ENCODE measurements at regions not wholly inside any gene's neighbourhood (a gene's known extent, or its start where the extent isn't known, plus 50 kb on each side); places are given as distances from the start of the nearest gene placed in this dataset.

DNA sequence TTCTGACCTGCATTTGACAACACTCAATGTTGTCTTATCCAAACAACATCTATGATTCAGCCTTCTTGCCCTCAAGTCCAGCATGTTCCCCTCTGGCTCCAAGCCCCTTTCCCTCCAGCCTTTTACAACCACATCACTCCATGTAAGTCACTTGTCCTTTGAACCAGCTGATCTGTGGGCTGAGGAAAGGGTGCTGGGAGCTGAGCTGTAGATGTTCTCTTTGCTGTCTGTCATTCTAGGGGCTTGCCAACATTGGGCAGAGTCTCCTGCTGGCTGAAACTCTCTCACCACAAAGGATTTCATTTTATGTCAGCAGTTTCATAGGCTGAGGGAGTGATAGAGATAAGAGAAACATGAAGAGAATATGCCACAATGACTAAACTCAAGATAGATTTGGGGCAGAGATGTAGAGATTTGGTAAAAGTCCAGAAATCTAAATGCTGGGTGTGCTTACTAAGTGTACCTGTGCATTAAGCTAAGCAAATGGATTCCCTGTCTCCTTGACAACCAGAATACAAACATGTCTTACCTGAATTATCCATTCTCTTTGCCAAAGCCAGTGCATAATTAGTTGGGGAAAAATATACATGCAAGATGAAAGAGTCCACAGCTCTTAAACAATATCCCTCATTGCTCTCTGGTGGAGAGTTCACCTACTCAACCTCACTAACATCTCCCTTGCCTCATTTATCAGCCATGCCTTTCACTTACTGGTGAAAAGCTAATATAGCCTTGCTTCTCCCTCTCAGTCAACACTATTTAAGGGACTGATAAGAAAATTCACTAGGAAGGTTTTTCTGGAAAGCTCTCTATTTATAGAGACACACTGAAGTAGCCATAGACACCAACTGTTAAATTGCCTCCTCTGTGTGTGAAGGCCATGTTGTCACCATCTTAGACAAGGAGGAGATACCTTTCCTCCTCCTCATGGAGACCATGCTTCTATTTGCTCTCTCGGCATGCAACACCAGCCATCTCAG, 175.5 kb upstream of the SERP2 start:
- Histone ChIP-seq H2AFZ (no peak overlapping the region), H3K27me3 (replicated peaks; ENCODE audit: insufficient read depth) (no peaks in the 10 kb centered on the region), H3K4me2 (ENCODE audit: unreplicated experiment) (no peak overlapping the region), H3K27ac (no peak overlapping the region), H3K9me2 (ENCODE audit: insufficient read depth) (no peaks in the 10 kb centered on the region), H3K79me2 (ENCODE audit: insufficient read depth) (no peaks in the 10 kb centered on the region), H3K36me3 (ENCODE audit: low read depth) (no peaks in the 10 kb centered on the region), H3K9ac (no peak overlapping the region), H3K4me3 (no peak overlapping the region), H3F3A (ENCODE audit: insufficient read depth) (no peaks in the 10 kb centered on the region), H4K20me1 (ENCODE audit: insufficient read depth) (no peaks in the 10 kb centered on the region), H3K4me1 (ENCODE audit: insufficient read depth) (0 out of 2 replicates have a peak, but pooled peaks cover 3% of the 10 kb centered on the region), H3K9me3 (ENCODE audit: low read depth) (no peaks in the 10 kb centered on the region)
- no peak for TF ChIP-seq EZH2phosphoT487 (IDR thresholded peaks at IDR 0.05; ENCODE audit: insufficient read depth, low read depth)
- TF ChIP-seq EZH2 (IDR thresholded peaks at IDR 0.05; ENCODE audit: insufficient read depth, poor library complexity, severe bottlenecking): no peak
- in situ Hi-C loops (cut with MboI): loop anchor here (25.0 kb wide), 1 partner anchor 239 kb away; no protein-coding TSS in a partner anchor
- DNase-seq: no peak
- 86 to 89% methylated on average over 1 of the region's 1 CpG for WGBS, 2 experiments (ENCODE audit: low coverage in 1 of 2, low lambda C conversion rate in 2 of 2, missing lambda C conversion rate in 2 of 2)

DNA sequence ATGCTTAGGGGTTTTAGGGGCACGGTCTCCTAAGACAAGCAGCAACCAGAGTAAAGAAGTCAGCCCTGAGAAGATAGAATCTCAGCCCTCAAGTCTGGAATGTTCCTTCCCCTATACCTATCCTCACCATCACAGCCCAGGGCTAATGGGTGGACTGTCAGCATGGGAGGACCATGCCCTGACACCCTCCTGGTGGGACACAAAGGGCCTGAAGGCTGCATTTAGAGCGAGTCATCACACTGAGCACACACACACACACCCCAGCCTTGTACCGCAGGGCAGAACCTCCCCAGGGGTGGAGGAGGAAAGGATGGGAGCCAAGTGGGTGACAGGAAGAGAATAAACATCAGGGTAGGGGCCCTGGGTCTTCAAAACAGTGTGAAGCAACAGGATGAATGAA, 174.8 kb upstream of the SERP2 start:
- Histone ChIP-seq H3K27me3 (replicated peaks; ENCODE audit: insufficient read depth) (no peaks in the 10 kb centered on the region), H3K4me1 (ENCODE audit: insufficient read depth) (0 out of 2 replicates have a peak, but pooled peaks cover 3% of the 10 kb centered on the region), H3K79me2 (ENCODE audit: insufficient read depth) (no peaks in the 10 kb centered on the region), H3K4me2 (ENCODE audit: unreplicated experiment) (no peak overlapping the region), H3K27ac (no peak overlapping the region), H3K9me2 (ENCODE audit: insufficient read depth) (no peaks in the 10 kb centered on the region), H3K9ac (no peak overlapping the region), H3F3A (ENCODE audit: insufficient read depth) (no peaks in the 10 kb centered on the region), H3K9me3 (ENCODE audit: low read depth) (no peaks in the 10 kb centered on the region), H4K20me1 (ENCODE audit: insufficient read depth) (no peaks in the 10 kb centered on the region), H3K4me3 (no peak overlapping the region), H2AFZ (no peak overlapping the region), H3K36me3 (ENCODE audit: low read depth) (no peaks in the 10 kb centered on the region)
- 78 to 81% methylated on average over 3 of the region's 3 CpGs for WGBS, 2 experiments (ENCODE audit: low coverage in 1 of 2, low lambda C conversion rate in 2 of 2, missing lambda C conversion rate in 2 of 2)
- TF ChIP-seq EZH2 (IDR thresholded peaks at IDR 0.05; ENCODE audit: insufficient read depth, poor library complexity, severe bottlenecking) (no peak), EZH2phosphoT487 (IDR thresholded peaks at IDR 0.05; ENCODE audit: insufficient read depth, low read depth) (no peak)
- in situ Hi-C loops (cut with MboI): loop anchor here (25.0 kb wide), 1 partner anchor 238 kb away; no protein-coding TSS in a partner anchor
- DNase-seq: no peak

DNA sequence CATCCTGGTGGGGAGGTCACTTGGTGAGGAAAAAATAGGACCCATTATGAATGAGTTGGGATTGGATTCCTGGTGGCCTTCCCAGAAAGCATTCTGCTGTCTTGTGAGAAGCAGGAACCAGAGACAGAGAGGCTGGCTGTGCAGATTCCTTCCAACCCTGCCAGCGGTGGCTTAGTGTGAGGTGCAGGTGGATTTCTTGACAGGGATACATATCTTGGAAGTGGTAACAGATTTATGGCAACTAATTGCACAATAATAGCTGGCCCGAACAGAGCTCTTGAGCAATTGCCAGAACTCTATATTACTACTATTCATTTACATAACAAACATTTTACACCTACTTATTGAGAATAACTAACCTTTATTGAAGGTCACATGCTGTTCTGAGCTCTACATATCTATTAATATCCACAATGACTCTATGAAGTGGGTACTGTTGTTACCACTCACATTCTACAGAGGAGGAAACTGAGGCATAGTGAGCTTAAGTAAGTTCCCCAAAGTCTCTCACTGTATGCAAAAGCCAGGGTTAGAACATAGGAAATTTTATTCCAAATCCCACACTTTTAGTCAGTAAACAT, 173.9 kb upstream of the SERP2 start:
- no peaks in the 10 kb centered on the region for H3K9me2 ChIP-seq (ENCODE audit: insufficient read depth)
- 0 out of 2 replicates have a peak, but pooled peaks cover 3% of the 10 kb centered on the region for H3K4me1 ChIP-seq (ENCODE audit: insufficient read depth)
- H3K27ac ChIP-seq: no peak overlapping the region
- H3K79me2 ChIP-seq (ENCODE audit: insufficient read depth): no peaks in the 10 kb centered on the region
- H3K27me3 ChIP-seq (replicated peaks; ENCODE audit: insufficient read depth): 0 out of 2 replicates have a peak, but pooled peaks cover 6% of the 10 kb centered on the region
- H3K9me3 ChIP-seq (ENCODE audit: low read depth): no peaks in the 10 kb centered on the region
- H3F3A ChIP-seq (ENCODE audit: insufficient read depth): no peaks in the 10 kb centered on the region
- no peak overlapping the region for H2AFZ ChIP-seq
- H4K20me1 ChIP-seq (ENCODE audit: insufficient read depth): no peaks in the 10 kb centered on the region
- no peak overlapping the region for H3K4me3 ChIP-seq
- DNase-seq: no peak
- in situ Hi-C loops (cut with MboI): loop anchor here (25.0 kb wide), 1 partner anchor 238 kb away; no protein-coding TSS in a partner anchor
- H3K9ac ChIP-seq: no peak overlapping the region
- no peaks in the 10 kb centered on the region for H3K36me3 ChIP-seq (ENCODE audit: low read depth)
- TF ChIP-seq EZH2 (IDR thresholded peaks at IDR 0.05; ENCODE audit: insufficient read depth, poor library complexity, severe bottlenecking): no peak
- no peak for TF ChIP-seq EZH2phosphoT487 (IDR thresholded peaks at IDR 0.05; ENCODE audit: insufficient read depth, low read depth)
- no peak overlapping the region for H3K4me2 ChIP-seq (ENCODE audit: unreplicated experiment)
- WGBS, 2 experiments (ENCODE audit: low coverage in 1 of 2, low lambda C conversion rate in 2 of 2, missing lambda C conversion rate in 2 of 2): 2 to 4% methylated on average over 2 of the region's 2 CpGs

DNA sequence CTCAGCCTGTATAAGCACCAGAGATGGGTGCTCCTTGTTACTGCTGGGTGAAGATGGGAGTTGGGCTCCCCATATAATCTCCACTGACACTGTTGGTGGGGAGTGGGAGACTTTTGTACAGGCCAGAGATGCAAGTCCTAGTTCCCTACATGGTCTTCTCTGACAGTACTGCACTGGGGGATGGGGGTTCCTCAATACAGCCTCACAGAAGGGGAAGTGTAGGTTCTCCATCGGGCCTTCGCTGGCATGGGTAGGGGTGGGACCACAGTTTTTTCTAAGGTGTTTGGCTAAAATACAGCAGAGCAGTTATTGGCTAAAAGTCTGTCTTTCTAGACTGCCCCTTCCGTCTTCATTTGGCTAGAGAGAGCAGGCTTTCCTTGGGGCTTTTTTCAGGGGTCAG, 167.2 kb upstream of the SERP2 start:
- in situ Hi-C loops (cut with MboI): no loop called here
- Histone ChIP-seq H3K4me1 (ENCODE audit: insufficient read depth) (no peaks in the 10 kb centered on the region), H4K20me1 (ENCODE audit: insufficient read depth) (no peaks in the 10 kb centered on the region), H3F3A (ENCODE audit: insufficient read depth) (no peaks in the 10 kb centered on the region), H2AFZ (no peak overlapping the region), H3K27ac (no peak overlapping the region), H3K4me2 (ENCODE audit: unreplicated experiment) (no peak overlapping the region), H3K9me3 (ENCODE audit: low read depth) (no peaks in the 10 kb centered on the region), H3K4me3 (no peak overlapping the region), H3K36me3 (ENCODE audit: low read depth) (no peaks in the 10 kb centered on the region), H3K79me2 (ENCODE audit: insufficient read depth) (no peaks in the 10 kb centered on the region), H3K9ac (no peak overlapping the region), H3K9me2 (ENCODE audit: insufficient read depth) (no peaks in the 10 kb centered on the region), H3K27me3 (replicated peaks; ENCODE audit: insufficient read depth) (peaks cover 26% of the 10 kb centered on the region)
- no peak for DNase-seq
- TF ChIP-seq EZH2 (IDR thresholded peaks at IDR 0.05; ENCODE audit: insufficient read depth, poor library complexity, severe bottlenecking) (no peak), EZH2phosphoT487 (IDR thresholded peaks at IDR 0.05; ENCODE audit: insufficient read depth, low read depth) (no peak)
- 76 to 89% methylated on average over 3 of the region's 3 CpGs for WGBS, 2 experiments (ENCODE audit: low coverage in 1 of 2, low lambda C conversion rate in 2 of 2, missing lambda C conversion rate in 2 of 2)

Measured in GM23248 (cell line).